Fibroblast of villous mesenchyme (primary cell): ENCODE measurements at regions not wholly inside any gene's neighbourhood (a gene's known extent, or its start where the extent isn't known, plus 50 kb on each side); places are given as distances from the start of the nearest gene placed in this dataset.
"Not testable (repeated sequence)": the region's sequence is repeated elsewhere in the genome, so short reads cannot be mapped to it uniquely, and the experiment has no call there.

Experiments used
- DNase-seq: peaks from one replicate; pipeline ENCODE4 v3.0.0-alpha.2; 2010; ENCODE audit warnings: low read depth
- H3K4me3 ChIP-seq: 2 replicates; pipeline ENCODE4 v1.5.1; 2011; ENCODE audit warnings: low read depth, mild to moderate bottlenecking, low read length
- CTCF ChIP-seq: IDR thresholded peaks from 2 replicates; pipeline ENCODE4 v1.5.1; 2012; ENCODE audit warnings: low read depth, mild to moderate bottlenecking, low read length; ENCODE audit not compliant: insufficient read depth

DNA sequence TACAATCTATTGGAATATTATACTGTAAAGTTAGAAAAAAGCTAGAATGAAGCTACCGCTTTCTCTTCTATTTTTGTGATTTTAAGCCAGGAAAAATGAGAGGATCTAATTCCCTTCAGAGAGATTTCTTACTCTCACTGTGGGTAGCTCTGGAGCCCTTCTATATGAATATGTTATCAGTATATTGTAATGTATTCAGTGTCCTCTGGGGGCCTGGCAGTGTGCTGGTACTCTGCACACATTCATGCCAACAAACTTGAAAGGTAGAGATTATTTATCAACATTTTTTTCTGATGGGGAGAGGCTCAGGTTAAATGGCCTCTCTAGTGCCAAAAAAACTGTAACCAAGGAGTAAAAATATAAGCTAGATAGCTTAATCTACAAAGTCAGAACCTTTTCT is 292.8 kb downstream of the TTC6 start:
- TF ChIP-seq CTCF: no peak
- DNase-seq: no peak
- H3K4me3 ChIP-seq: no peak overlapping the region

- no peak overlapping the region for H3K4me3 ChIP-seq
- TF ChIP-seq CTCF: no peak
- no peak for DNase-seq
Observed at GRCh38 chr14:37889087-37889486, 293.7 kb downstream of the TTC6 start.

DNA sequence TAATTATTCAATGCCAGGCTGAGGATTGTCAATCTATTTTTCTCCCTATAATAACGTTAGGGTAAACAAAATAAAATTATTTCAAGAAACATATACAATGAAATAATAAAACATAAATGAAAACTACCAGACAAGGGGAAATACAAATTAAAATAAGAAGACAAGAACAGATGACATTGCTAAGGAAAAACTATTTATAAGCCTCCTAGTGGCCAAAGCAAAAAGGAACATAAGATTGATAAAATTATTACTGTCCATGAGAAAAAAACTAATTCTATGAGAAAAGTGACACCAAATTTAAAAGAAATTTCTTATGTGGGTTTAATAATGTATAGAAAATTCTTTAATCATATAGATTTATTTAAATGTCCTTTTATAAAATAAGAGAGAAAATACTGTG is 294.7 kb downstream of the TTC6 start:
- TF ChIP-seq CTCF: peak; percentile 27
- H3K4me3 ChIP-seq: no peak overlapping the region
- no peak for DNase-seq

- DNase-seq, H3K4me3 ChIP-seq: not testable (repeated sequence)
Observed at GRCh38 chr14:37891500-37891899, 296.1 kb downstream of the TTC6 start.

DNA sequence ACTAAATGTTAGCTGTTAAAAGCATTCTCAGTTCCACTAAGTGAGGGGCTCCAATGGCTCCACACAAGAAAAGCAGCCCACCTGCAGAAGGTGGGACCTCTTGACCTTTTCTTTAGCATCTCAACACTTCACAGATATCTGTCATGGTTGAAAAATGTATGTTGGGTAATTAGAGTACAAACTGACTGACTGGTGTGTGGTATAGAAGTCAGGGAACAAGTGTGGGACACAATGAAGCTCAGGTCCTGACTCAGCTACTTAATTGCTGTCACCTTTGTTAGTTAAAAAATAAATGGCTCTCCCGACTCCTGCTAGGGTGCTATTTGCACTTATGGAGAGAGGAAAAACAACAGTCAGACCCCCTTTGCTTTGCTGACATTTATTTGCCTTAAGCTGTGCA is 299.0 kb downstream of the TTC6 start:
- TF ChIP-seq CTCF: no peak
- no peak overlapping the region for H3K4me3 ChIP-seq
- DNase-seq: no peak

- DNase-seq: no peak
- no peak overlapping the region for H3K4me3 ChIP-seq
- TF ChIP-seq CTCF: no peak
Observed at GRCh38 chr14:37899365-37899764, 303.9 kb downstream of the TTC6 start.

DNA sequence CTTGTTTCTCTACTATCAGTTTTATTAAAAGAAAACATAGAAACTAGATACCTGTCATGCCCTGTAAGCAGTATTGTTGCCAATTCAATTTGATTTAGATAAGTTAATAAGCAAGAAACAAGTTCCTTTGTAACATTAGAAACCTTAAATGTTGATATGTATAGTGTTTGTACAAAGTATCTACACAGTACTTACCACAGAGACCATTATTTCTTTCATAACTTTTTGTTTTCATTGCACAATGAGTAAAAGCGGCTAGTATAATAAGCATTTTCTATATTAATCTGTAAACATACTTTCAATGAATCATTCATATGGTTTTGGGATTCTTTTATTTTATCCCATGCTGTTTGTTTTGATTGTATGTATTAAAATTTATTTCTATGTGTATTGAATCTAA is 305.1 kb downstream of the TTC6 start:
- H3K4me3 ChIP-seq: no peak overlapping the region
- no peak for TF ChIP-seq CTCF
- DNase-seq: peak; percentile 50

DNA sequence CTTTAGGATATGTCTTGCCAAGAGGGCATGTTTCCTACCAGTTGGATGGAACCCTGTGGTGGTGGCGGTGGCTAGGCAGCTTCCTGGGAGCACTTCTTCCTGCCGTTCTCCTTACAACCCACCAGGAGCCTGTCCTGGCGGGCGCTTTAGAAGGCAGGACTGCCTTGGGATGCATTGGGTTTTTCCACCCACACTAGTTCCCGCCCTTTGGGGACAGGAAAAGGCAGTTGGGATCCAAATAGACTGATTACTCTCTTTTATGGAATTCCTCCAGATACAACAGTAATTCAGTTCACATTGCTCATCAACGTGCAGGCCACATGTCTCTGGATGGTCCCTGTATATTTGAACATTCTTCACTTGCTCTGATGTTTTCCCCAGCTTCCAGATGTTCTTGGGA is 305.7 kb upstream of the SSTR1 start:
- DNase-seq: peak; percentile 55
- TF ChIP-seq CTCF: no peak
- H3K4me3 ChIP-seq: no peak overlapping the region
